ENCODE measurements at regions not wholly inside any gene's neighbourhood (a gene's known extent, or its start where the extent isn't known, plus 50 kb on each side); places are given as distances from the start of the nearest gene placed in this dataset.

DNA sequence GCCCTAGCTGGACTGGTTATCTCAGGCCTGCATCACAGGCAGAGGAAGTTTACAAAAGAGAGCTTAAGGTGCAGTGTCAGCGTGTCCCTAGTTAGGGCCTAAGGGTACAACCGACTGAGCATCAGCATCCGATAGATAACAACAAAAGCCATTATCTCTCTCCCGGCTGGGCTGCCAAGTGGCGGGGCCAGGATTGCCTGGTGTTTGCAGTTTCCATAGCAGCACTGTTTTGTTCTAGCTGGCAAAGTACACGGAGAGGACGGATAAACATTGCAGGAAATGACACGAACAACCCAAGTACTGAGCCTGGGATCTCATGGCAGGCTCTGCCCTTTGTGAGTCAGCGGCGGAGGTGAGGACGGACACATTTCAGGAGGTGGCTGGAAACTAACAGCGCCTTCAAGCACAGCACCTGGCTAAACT is 104.7 kb upstream of the NOCT start:
- no peak overlapping the region for H3K27ac ChIP-seq (ENCODE audit: insufficient read depth, low read length)
- CTCF ChIA-PET: interaction anchor here (1.0 kb wide), 1 partner anchor 27 kb away, joined by 6 read pairs; no protein-coding TSS in a partner anchor

More for the DNA sequence above, 104.7 kb upstream of the NOCT start:
- no peak overlapping the region for H4K8ac ChIP-seq (ENCODE audit: low read depth in 2 of 2, low read length in 2 of 2)
- no peaks in the 10 kb centered on the region for H3K79me1 ChIP-seq (ENCODE audit: low read depth in 1 of 2, low read length in 2 of 2)
- H3K4me3 ChIP-seq (ENCODE audit: insufficient read depth, low read depth, low read length): no peak overlapping the region
- H2AK9ac ChIP-seq (replicated peaks; ENCODE audit: low read depth, low read length, poor library complexity): peak overlapping the region; percentile 51
- 0 out of 2 replicates have a peak overlapping the region, but pooled peaks have one; percentile 8 for H3K23ac ChIP-seq (ENCODE audit: low read depth, low read length)
- H3K4me2 ChIP-seq (ENCODE audit: low read depth, low read length): peak overlapping the region; percentile 11
- in situ Hi-C loops (cut with MboI; ENCODE audit: low sequenced_read_pairs) (no loop called here), intact Hi-C loops (cut with micrococcal nuclease) (loop anchor here (10.0 kb wide), 1 partner anchor 816 kb away; no protein-coding TSS in a partner anchor), dilution Hi-C loops (cut with HindIII; ENCODE audit: low sequenced_read_pairs, unreplicated experiment) (no loop called here)
- no peak overlapping the region for H3K4ac ChIP-seq (ENCODE audit: low read depth, low read length)
- no peak for TF ChIP-seq MXI1 (IDR thresholded peaks at IDR 0.05; ENCODE audit: borderline replicate concordance, low read depth, low read length)
- peak; percentile 14; the same call in 1 of the 2 replicates for TF ChIP-seq MAFK (IDR thresholded peaks at IDR 0.05; ENCODE audit: low read depth, low read length)
- 0 out of 2 replicates have a peak, but pooled peaks have one; percentile 14 for TF ChIP-seq CEBPB (IDR thresholded peaks at IDR 0.05; ENCODE audit: low read depth, low read length)
- no peak for TF ChIP-seq NFE2L2 (IDR thresholded peaks at IDR 0.05; ENCODE audit: low read depth, low read length)
- peak; percentile 35; the same call in 1 of the 2 replicates for TF ChIP-seq BHLHE40 (IDR thresholded peaks at IDR 0.05; ENCODE audit: low read depth, low read length)
- TF ChIP-seq FOS (IDR thresholded peaks at IDR 0.05; ENCODE audit: low read depth, low read length): peak; percentile 83
- WGBS, 2 experiments (ENCODE audit: extremely low coverage in 2 of 2, insufficient read length in 1 of 2): 4% methylated on average over 7 of the region's 12 CpGs; no CpG with 5 or more reads in 1 of the 2 experiments
- peak; percentile 90 for ATAC-seq (ENCODE audit: low read depth)
- no peak overlapping the region for H2BK5ac ChIP-seq (ENCODE audit: low read depth, low read length, poor library complexity, severe bottlenecking)
- no peak overlapping the region for H3K56ac ChIP-seq (ENCODE audit: extremely low read depth, insufficient read depth, low read length)
- no peaks in the 10 kb centered on the region for H3K9me1 ChIP-seq (ENCODE audit: insufficient read depth, low read length)
- H2AK5ac ChIP-seq (ENCODE audit: low read depth, low read length): no peak overlapping the region; the same call in 1 of the 2 replicates
- DNase-seq: peak; percentile 86
- H3K4me1 ChIP-seq (ENCODE audit: control insufficient read depth, insufficient read depth, low read length): peaks cover 6% of the 10 kb centered on the region; the same call in 1 of the 2 replicates
- H3K36me3 ChIP-seq (ENCODE audit: control insufficient read depth, insufficient read depth, low read length): no peaks in the 10 kb centered on the region
- no peaks in the 10 kb centered on the region for H4K20me1 ChIP-seq (ENCODE audit: insufficient read depth, low read length)
- H4K91ac ChIP-seq (ENCODE audit: insufficient read depth, low read depth, low read length): no peak overlapping the region
- peaks cover 3% of the 10 kb centered on the region for H3K27me3 ChIP-seq (ENCODE audit: control insufficient read depth, insufficient read depth, low read length)
- no peak overlapping the region for H3K14ac ChIP-seq (replicated peaks; ENCODE audit: low read depth, low read length)
- H2BK120ac ChIP-seq (ENCODE audit: low read depth, low read length): no peak overlapping the region
- POLR2A ChIA-PET (ENCODE audit: unreplicated experiment): no interaction called here
- H2BK20ac ChIP-seq (ENCODE audit: low read depth, low read length): peak overlapping the region; percentile 5; the same call in 1 of the 2 replicates
- H3K9me3 ChIP-seq (ENCODE audit: control insufficient read depth, insufficient read depth, low read length): no peaks in the 10 kb centered on the region
- no peak overlapping the region for H2BK15ac ChIP-seq (ENCODE audit: low read depth, low read length)
- no TSS peak for BruUV-seq (replicated peaks)
- H4K5ac ChIP-seq (ENCODE audit: low read depth, low read length): no peak overlapping the region
- no peak overlapping the region for H3K18ac ChIP-seq (ENCODE audit: low read depth, low read length)
- peak overlapping the region; percentile 67 for H2AFZ ChIP-seq (replicated peaks; ENCODE audit: low read length, poor library complexity)
- H3K9ac ChIP-seq (ENCODE audit: low read depth, low read length): no peak overlapping the region
